Loucy (cell line): ENCODE measurements at regions not wholly inside any gene's neighbourhood (a gene's known extent, or its start where the extent isn't known, plus 50 kb on each side); places are given as distances from the start of the nearest gene placed in this dataset.

Experiments
- CTCF ChIP-seq: fragments of 200-600 bp; sonication (generic); conservative IDR thresholded peaks from 2 replicates; pipeline ENCODE4 v1.5.1; 2014; ENCODE audit warnings: mild to moderate bottlenecking, antibody characterized with exemption, low read length
- EZH2phosphoT487 ChIP-seq: fragments of 200-600 bp; IDR thresholded peaks from 2 replicates; pipeline ENCODE4 v1.6.1; 2018; ENCODE audit warnings: antibody characterized with exemption, mild to moderate bottlenecking, moderate library complexity, borderline replicate concordance

- TF ChIP-seq CTCF (no peak), EZH2phosphoT487 (no peak)
Measured at GRCh38 chr2:120450196-120450820, 104.4 kb downstream of the INHBB start.
